Activated naive CD4-positive, alpha-beta T cell treated with anti-CD3 and anti-CD28 coated beads, Interleukin-2, amount 50 U/mL, for 72 hours (primary cell): ENCODE measurements at regions not wholly inside any gene's neighbourhood (a gene's known extent, or its start where the extent isn't known, plus 50 kb on each side); places are given as distances from the start of the nearest gene placed in this dataset.
"Not testable (repeated sequence)": the region's sequence is repeated elsewhere in the genome, so short reads cannot be mapped to it uniquely, and the experiment has no call there.

Experiments used
- ATAC-seq, 2 donors: fragments of 150-1000 bp; cut with Tn5 transposase; 2 replicates each; pipeline ENCODE4 v1.10.0; 2021; ENCODE audit warnings: mild to moderate bottlenecking in 2 of 2, moderate library complexity in 2 of 2
- DNase-seq, 2 donors: peaks; one replicate each; pipeline ENCODE4 v3.0.0; 2021 to 2022; ENCODE audit warnings: low spot score in 2 of 2
- H3K27ac Mint-ChIP-seq, 2 donors: one replicate each; pipeline ENCODE4 v1.8.0; 2022; ENCODE audit warnings: mild to moderate bottlenecking in 2 of 2, mixed read lengths in 2 of 2
- H3K36me3 Mint-ChIP-seq, 2 donors: one replicate each; pipeline ENCODE4 v1.8.0; 2022; ENCODE audit warnings: mixed read lengths in 2 of 2
- H3K9me3 Mint-ChIP-seq, 2 donors: one replicate each; pipeline ENCODE4 v1.8.0; 2022; ENCODE audit warnings: mixed read lengths in 2 of 2

DNA sequence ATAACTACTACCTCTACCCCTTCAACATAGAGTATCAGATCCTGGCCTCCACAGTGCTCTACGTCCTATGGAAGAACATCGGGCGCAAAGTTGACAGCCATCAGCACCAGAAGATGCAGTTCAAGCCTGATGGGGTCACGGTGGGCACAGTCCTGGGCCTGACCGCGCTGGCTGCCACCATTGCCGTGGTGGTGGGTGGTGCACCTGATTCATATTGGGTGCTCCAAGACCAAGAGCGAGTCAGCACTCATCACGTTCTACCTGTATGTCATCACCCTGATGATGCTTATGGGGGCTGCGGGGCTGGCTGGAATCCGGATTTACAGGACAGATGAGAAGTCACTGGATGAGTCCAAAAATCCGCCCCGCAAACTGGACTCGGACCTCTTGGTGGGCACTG is 846.4 kb downstream of the RPIA start:
- H3K9me3 Mint-ChIP-seq, DNase-seq, H3K27ac Mint-ChIP-seq, ATAC-seq, H3K36me3 Mint-ChIP-seq: not testable (repeated sequence)

DNA sequence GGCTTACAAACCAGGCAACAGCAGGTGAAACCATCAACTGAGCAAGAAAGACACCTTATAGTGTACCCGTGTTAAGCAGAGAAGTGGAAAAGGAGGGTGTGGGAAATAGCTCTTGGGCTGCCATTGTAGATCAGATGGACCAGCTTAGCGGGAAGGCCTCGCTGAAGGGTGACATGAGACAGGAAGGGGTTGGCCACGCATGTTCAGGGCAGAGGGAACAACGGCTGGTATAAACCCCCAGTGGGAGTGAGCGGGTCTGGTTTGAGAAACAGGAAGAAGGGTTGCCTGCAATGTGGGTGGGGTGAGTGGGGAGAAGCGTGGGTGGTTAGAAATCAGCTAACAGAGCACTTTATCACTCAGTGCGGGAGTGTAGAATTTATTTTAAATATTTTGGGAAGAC is 852.6 kb downstream of the RPIA start:
- ATAC-seq, result not testable (repeated sequence)

DNA sequence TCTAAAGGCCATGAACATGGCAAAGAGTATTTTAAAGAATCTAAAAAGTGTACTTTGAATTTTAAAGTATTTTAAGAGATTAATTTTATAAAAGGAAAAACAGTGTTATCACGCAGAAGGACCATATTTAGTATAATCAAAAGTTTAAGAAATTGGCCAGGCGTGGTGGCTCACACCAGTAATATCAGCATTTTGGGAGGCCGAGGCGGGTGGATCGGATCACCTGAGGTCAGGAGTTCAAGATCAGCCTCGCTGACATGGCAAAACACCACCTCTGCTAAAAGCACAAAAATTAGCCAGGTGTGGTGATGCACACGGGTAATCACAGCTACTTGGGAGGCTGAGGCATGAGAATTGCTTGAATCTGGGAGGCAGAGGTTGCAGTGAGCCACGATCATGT is 887.7 kb downstream of the RPIA start:
- H3K27ac Mint-ChIP-seq, H3K36me3 Mint-ChIP-seq, DNase-seq, H3K9me3 Mint-ChIP-seq, ATAC-seq: not testable (repeated sequence)

More for the DNA sequence above, 852.6 kb downstream of the RPIA start:
- not testable (repeated sequence) for H3K27ac Mint-ChIP-seq, H3K9me3 Mint-ChIP-seq, DNase-seq, H3K36me3 Mint-ChIP-seq

DNA sequence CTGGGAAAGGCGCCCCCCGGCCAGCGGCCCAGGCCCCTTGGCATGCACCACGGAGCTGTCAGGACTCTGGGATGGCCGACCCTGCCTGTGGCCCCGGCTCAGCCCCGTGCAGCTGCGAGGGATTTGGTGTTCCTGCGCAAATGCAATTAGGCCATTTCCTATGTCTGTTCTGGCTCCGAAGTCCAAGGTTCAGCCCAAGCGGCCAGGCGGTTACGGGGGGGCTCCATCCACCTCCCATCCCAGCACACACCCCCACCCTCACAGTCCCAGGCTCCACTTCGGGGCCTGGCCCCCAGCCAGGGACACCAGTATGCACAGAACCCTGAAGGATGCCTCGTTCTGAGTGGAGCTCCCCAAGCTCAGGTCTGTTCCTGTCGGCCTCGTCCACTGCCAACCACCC is 891.3 kb downstream of the RPIA start:
- not testable (repeated sequence) for H3K36me3 Mint-ChIP-seq, H3K9me3 Mint-ChIP-seq, H3K27ac Mint-ChIP-seq, ATAC-seq, DNase-seq

DNA sequence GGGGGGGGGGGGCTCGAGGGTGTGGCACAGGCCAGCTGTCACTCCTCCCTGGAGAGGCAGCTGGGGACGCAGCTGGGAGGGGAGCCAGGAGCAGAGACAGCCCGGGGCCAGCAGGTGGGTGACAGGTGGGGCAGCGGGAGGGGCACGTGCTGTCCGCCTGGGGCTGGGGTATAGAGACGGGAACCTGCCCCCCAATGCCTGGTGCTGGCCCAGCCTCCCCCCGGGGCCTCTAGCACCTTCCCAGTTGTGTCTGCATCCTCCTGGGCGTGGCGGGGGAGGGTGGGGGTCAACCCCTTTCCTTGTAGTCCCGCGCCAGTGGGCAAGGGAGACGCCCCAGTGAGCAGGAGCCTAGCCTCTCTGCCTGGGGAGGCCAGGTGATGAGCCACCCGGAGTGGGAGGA is 892.6 kb downstream of the RPIA start:
- H3K9me3 Mint-ChIP-seq, ATAC-seq, H3K27ac Mint-ChIP-seq, DNase-seq, H3K36me3 Mint-ChIP-seq: not testable (repeated sequence)

DNA sequence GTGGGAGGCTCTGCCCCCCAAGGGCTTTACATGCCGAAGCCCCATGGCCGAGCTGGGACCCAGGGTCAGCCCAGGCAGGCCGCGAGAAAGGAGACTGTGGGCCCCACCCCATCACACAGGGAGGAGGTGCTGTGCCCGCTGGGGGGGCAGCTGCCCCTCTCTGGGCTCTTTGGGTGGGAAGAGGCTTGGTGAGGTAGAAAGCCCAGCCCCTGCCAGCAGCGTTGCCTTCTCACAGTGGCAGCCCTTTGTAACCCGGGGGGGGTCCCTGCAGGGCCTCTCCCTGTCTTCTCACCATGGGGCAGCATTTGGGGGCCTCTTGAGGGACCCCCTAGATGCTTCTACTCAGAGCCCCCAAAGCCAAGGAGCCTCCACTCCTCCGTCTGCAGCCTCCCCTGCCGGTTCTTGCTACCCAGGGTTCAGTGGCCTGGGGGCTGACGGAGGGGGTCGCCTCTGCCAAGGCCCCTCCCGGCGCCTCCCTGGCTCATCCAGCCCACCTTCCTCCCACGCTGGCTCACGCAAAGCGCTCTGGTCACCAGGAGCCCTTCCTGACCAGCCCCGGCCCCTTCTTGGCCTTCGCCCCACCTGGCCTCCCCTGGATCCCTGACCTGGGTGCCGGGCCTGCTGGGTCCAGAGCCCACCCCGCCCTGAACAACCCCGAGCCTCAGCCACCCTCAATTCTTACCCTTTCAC is 893.5 kb downstream of the RPIA start:
- not testable (repeated sequence) for H3K9me3 Mint-ChIP-seq, H3K36me3 Mint-ChIP-seq, H3K27ac Mint-ChIP-seq, ATAC-seq, DNase-seq

DNA sequence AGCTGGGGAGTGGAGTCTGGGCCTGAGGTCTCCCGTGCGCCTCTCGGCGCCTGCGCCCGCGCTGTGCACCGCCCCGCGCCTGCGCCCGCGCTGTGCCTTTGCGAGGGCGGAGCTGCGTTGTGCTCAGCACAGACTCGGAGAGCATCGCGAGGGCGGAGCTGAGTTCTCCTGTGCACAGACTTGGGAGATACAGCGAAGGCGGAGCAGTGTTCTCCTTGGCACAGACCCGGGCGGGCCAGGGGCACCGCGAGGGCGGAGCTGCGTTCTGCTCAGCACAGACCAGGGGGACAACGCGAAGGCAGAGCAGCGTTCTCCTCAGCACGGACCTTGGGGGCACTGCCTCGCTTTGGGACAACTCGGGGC is 894.1 kb downstream of the RPIA start:
- DNase-seq, result peak in 1 of 2 donors; percentile 61
- not testable (repeated sequence) for H3K27ac Mint-ChIP-seq, H3K9me3 Mint-ChIP-seq, H3K36me3 Mint-ChIP-seq
- peak in 1 of 2 donors; percentile 99 for ATAC-seq

DNA sequence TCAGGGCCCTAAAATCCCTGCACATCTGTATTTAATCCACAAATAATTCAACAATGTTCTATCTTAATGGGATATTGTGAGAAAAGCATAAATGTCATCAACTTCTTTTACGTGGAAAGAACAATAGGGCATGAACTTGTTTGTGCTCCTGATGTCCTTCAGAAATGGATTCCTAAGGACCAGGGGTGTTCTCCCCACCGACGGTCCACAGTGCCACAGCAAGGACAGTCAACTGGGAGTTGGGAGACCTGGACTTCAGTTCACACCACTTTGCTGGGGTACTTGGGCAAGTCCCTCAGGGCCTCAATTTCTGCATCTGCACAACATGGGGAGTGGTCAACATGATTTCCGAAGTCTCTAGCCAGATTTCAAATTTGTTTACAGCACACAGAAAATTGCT is 908.4 kb downstream of the RPIA start:
- not testable (repeated sequence) for ATAC-seq, H3K27ac Mint-ChIP-seq, H3K36me3 Mint-ChIP-seq, H3K9me3 Mint-ChIP-seq, DNase-seq

DNA sequence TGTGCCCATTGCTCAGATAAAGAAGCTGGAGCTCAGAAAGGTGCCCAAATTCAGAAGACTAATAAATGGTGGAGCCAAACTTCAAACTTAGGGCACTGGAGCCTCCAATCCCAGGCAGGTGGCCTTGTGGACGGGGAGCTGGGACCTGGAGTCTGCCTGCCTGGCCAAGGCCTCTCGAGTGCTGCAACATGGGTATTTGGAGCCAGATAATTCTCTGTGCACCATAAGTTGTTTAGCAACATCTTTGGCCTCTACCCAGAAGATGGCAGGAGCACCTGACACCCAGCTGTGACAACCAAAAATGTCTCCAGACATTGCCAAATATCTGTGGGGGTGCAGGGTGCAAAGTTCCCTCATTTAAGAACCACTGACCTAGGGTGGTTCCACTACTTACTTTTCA is 915.0 kb downstream of the RPIA start:
- not testable (repeated sequence) for ATAC-seq, DNase-seq, H3K27ac Mint-ChIP-seq
- H3K36me3 Mint-ChIP-seq, result peaks cover 12 to 13% of the 10 kb centered on the region in 2 donors
- peaks cover 7 to 11% of the 10 kb centered on the region in 2 donors for H3K9me3 Mint-ChIP-seq

DNA sequence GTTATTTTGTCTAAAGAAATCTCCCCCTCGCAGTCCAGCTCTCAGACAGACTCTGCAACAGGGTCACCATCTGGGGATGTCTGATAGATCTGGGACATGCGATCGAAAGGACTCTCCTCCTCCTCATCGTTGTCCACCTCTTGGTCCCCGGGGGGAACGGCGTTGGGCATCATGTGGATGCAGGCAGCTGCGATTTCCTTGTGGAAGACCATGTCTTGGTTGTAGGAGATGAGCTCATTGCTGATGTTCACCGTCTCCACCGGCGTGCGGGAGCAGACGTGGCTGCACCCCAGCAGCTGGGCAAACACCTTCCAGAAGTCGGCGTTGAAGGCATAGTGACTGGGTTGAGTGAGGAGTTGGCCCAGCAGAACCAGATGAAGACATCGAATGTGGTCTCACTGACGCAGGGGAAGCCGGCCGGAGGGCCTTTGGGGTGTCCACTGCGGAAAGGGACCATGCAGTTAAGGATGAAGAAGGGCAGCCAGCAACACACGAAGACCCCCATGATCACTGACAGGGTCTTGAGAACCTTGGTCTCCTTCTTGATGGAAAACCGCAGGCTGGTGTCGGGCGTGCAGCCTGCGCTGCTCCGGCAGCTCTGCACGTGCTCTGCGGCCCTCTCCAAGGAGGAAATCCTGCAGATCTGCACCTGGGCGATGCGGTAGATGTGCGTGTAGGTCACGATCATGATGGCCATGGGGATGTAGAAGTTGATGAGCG is 918.9 kb downstream of the RPIA start:
- H3K27ac Mint-ChIP-seq, ATAC-seq, DNase-seq: not testable (repeated sequence)
- H3K9me3 Mint-ChIP-seq, result peaks cover 7 to 11% of the 10 kb centered on the region in 2 donors
- peaks cover 12 to 17% of the 10 kb centered on the region in 2 donors for H3K36me3 Mint-ChIP-seq

DNA sequence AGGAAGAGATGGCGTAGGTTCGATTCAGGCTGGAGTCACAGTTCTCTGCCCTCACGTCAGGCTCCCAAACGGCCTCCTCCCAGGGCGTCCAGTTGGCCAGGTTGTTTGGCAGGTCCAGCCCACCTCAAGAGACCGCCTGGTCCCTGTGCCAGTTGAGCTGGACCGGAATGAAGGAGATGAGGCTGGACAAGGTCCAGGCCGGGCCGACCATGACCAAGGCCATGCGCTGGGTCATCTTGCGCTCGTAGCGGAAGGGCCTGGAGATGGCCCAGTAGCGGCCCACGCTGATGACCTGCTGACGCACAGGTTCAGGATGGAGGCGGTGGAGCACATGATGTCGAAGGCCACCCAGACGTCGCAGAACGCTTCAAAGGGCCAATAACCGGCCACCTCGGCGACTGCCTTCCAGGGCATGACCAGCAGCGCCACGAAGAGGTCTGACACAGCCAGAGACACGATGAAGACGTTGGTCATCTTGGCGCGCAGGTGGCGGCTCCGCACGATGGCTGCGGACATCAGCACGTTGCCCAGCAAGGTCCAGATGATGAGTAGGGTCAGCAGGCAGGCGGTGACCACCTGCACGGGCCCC is 919.5 kb downstream of the RPIA start:
- not testable (repeated sequence) for H3K27ac Mint-ChIP-seq, DNase-seq, ATAC-seq
- H3K9me3 Mint-ChIP-seq, result peaks cover 7 to 11% of the 10 kb centered on the region in 2 donors
- peaks cover 12 to 17% of the 10 kb centered on the region in 2 donors for H3K36me3 Mint-ChIP-seq

DNA sequence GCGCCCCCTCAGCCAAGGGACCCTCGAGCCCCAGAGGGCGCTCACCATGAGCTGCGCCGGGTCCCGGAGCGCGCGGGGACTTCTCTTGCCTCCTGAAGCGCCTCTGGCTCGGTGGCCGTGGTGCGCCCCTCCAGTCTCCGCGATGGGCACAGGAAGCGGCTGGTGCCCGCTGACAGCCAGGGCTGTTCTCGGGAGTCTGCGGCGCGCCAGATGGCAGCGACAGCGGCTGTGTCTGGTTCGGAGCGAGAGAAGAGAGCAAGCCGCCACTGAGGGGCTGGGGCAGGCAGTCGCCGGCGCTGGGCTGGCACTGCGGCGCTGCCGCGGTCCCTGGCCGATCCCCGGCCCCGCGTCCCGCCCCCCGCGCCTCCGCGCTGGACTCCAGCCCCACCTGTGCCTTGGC is 920.2 kb downstream of the RPIA start:
- Mint-ChIP-seq H3K36me3 (peaks cover 12 to 17% of the 10 kb centered on the region in 2 donors), H3K9me3 (peaks cover 7 to 11% of the 10 kb centered on the region in 2 donors)
- not testable (repeated sequence) for H3K27ac Mint-ChIP-seq, ATAC-seq, DNase-seq

DNA sequence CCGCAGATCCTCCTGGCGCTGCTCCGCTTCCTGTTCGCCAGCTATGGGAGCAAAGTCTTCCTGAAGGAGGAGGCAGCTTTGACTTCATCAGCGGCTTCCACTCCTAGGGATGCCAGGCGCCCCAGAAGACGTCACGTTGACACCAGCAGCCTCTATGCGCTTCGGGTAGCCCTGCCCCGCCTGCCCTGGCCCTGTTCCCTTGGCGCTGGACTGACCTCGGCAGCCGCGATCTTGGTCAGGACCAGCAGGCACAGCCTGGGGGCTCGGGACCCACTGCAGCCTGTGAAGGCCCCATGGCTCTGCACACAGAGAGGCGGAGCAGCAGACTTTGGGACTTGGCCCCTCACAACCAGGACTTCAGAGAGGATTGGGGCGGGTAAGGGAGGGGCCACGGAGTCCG is 957.8 kb downstream of the RPIA start:
- H3K27ac Mint-ChIP-seq, H3K36me3 Mint-ChIP-seq, DNase-seq, ATAC-seq, H3K9me3 Mint-ChIP-seq: not testable (repeated sequence)

DNA sequence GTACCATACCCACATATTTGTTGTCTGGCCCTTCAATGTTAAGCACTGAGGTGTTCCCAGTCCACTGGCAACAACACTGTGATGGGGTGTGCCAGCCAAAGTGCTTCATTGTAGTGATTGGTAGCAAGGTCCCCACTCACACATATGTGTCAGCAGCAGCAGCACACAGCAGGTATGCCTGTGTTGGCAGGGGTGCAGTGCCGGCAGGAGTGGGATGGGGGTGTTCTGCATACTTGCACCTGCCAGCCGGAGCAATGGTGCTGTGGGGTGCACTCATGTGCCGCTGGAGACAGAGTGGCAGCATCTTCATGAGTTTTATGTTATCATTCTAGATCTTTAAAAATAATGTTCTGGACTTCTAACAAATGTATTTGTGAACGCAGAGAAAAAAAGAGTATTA is 987.8 kb downstream of the RPIA start:
- H3K36me3 Mint-ChIP-seq, ATAC-seq, DNase-seq, H3K27ac Mint-ChIP-seq: not testable (repeated sequence)
- H3K9me3 Mint-ChIP-seq, result peaks cover 29 to 31% of the 10 kb centered on the region in 2 donors
